WERI-Rb-1 (cell line): ENCODE measurements at regions not wholly inside any gene's neighbourhood (a gene's known extent, or its start where the extent isn't known, plus 50 kb on each side); places are given as distances from the start of the nearest gene placed in this dataset.

Experiments
- DNase-seq: peaks from one replicate; pipeline ENCODE4 v3.0.0-alpha.2; 2020
- H3K27ac ChIP-seq: fragments of 250-450 bp; sonication (Bioruptor Pico); 2 replicates; pipeline ENCODE4 v1.5.1; 2020; ENCODE audit warnings: mild to moderate bottlenecking, moderate library complexity
- H3K27me3 ChIP-seq: fragments of 250-450 bp; sonication (Bioruptor Pico); 2 replicates; pipeline ENCODE4 v1.5.1; 2021; ENCODE audit warnings: mild to moderate bottlenecking, low read depth, moderate library complexity; ENCODE audit not compliant: insufficient read depth, severe bottlenecking
- H3K36me3 ChIP-seq: fragments of 250-450 bp; sonication (Bioruptor Pico); 2 replicates; pipeline ENCODE4 v1.5.1; 2020; ENCODE audit warnings: mild to moderate bottlenecking, moderate library complexity
- H3K4me3 ChIP-seq: 2 replicates; pipeline ENCODE4 v1.5.1; 2011; ENCODE audit warnings: low read depth, mild to moderate bottlenecking, control low read depth, low read length
- H3K9me3 ChIP-seq: fragments of 250-450 bp; sonication (Bioruptor Pico); 2 replicates; pipeline ENCODE4 v1.5.1; 2021; ENCODE audit warnings: mild to moderate bottlenecking, moderate library complexity; ENCODE audit not compliant: severe bottlenecking
- CTCF ChIP-seq: IDR thresholded peaks from 2 replicates; pipeline ENCODE4 v1.5.1; 2011; ENCODE audit warnings: low read depth, mild to moderate bottlenecking, control low read depth, inconsistent platforms, low read length

- DNase-seq, result no peak
- TF ChIP-seq CTCF, result no peak
- H3K9me3 ChIP-seq, result peaks cover 10% of the 10 kb centered on the region
These were observed 119.0 kb upstream of the NFIA start for GRCh38 chr1:60963167-60963940.

DNA sequence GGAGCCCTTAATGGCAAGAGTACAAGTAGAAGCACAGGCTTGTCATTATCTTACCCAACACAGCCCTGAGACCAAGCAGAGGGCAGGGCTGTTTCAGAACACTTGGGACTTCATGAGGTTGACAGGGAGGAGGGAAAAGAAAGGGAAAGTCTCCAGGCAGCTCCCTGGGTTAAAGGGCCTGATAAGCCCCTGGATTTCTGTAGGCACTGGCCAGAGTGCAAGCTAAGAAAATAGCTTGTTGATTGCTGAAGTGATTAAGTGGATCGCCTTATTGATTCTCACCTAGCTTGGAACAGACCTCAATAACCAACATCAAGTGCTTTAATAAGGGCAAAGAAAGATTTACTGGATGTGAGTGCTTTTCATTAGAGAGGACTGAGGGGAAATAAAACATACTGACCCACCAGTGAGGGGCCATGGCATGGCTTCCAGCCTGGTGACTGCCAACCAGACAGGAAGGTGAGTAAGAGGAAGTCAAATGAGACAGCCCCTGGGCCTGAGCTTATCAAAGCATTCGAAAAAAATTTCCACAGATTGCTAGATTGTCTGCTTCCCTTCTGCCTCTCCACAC is 121.4 kb upstream of the NFIA start:
- Histone ChIP-seq H3K4me3 (no peak overlapping the region), H3K9me3 (peaks cover 10% of the 10 kb centered on the region), H3K27ac (no peak overlapping the region), H3K27me3 (no peaks in the 10 kb centered on the region), H3K36me3 (no peaks in the 10 kb centered on the region)
- no peak for DNase-seq
- TF ChIP-seq CTCF, result no peak

More at GRCh38 chr1:60963167-60963940, 119.0 kb upstream of the NFIA start:
- Histone ChIP-seq H3K36me3 (no peaks in the 10 kb centered on the region), H3K4me3 (no peak overlapping the region), H3K27me3 (no peaks in the 10 kb centered on the region), H3K27ac (no peak overlapping the region)

DNA sequence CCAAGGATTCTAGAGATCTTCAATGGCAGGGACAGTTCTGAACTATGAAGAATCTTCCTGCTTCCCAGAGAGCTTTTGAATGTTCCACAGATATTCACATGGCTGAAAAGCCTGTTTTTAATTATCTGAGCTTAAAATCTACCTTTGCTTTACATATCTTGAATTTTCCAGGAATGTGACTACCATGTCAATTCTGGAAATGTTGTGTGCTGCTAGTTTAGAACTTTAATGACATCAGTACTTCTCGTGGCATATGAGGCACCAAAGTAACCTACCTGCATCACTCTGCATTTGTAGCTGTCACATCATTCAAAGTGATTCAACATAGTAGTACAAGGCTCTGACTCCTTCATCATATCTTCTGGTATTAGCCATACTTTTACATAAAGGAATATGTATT is 122.7 kb upstream of the NFIA start:
- TF ChIP-seq CTCF, result no peak
- no peak for DNase-seq
- Histone ChIP-seq H3K4me3 (no peak overlapping the region), H3K36me3 (no peaks in the 10 kb centered on the region), H3K27ac (no peak overlapping the region), H3K27me3 (no peaks in the 10 kb centered on the region), H3K9me3 (peaks cover under 1% of the 10 kb centered on the region)

- TF ChIP-seq CTCF, result no peak
- no peak for DNase-seq
- no peak overlapping the region for H3K27ac ChIP-seq
These were observed 124.4 kb upstream of the NFIA start for GRCh38 chr1:60958001-60958400.

GRCh38 chr1:60956520-60956919 is 125.8 kb upstream of the NFIA start:
- TF ChIP-seq CTCF, result no peak
- no peak for DNase-seq
- H3K36me3 ChIP-seq, result no peaks in the 10 kb centered on the region
- no peaks in the 10 kb centered on the region for H3K9me3 ChIP-seq
- H3K27ac ChIP-seq, result no peak overlapping the region
- no peaks in the 10 kb centered on the region for H3K27me3 ChIP-seq
- H3K4me3 ChIP-seq, result no peak overlapping the region

More at GRCh38 chr1:60958001-60958400, 124.4 kb upstream of the NFIA start:
- H3K27me3 ChIP-seq, result no peaks in the 10 kb centered on the region
- H3K36me3 ChIP-seq, result no peaks in the 10 kb centered on the region
- no peaks in the 10 kb centered on the region for H3K9me3 ChIP-seq
- H3K4me3 ChIP-seq, result no peak overlapping the region
